CD4-positive, alpha-beta T cell (primary cell): ENCODE measurements at regions not wholly inside any gene's neighbourhood (a gene's known extent, or its start where the extent isn't known, plus 50 kb on each side); places are given as distances from the start of the nearest gene placed in this dataset.

Experiments used
- ATAC-seq: fragments of 200-7000 bp; cut with Tn5 transposase; one replicate; pipeline ENCODE4 v1.10.0; 2022; ENCODE audit warnings: mild to moderate bottlenecking; ENCODE audit not compliant: poor library complexity
- CTCF ChIA-PET: fragments of 350-600 bp; sonication (Branson Sonifier 250); formaldehyde crosslinking; loops from one replicate; lab custom pipeline; 2021; ENCODE audit warnings: antibody characterized with exemption, inconsistent platforms; lab: Charles Lee
- POLR2A ChIA-PET: fragments of 350-600 bp; sonication (Branson Sonifier 250); formaldehyde crosslinking; loops from one replicate; lab custom pipeline; 2021; ENCODE audit warnings: antibody characterized with exemption, inconsistent platforms; lab: Charles Lee
- DNase-seq, 14 experiments: peaks; one replicate each; pipeline ENCODE4 v3.0.0-alpha.2; 2013 to 2020; ENCODE audit warnings: mixed read lengths in 2 of 14
- H3K27ac ChIP-seq, 2 donors: one replicate each; pipeline versions ENCODE4 v1.5.1 to v1.7.0; 2013; ENCODE audit warnings: low read length in 2 of 2, low read depth in 1 of 2, mild to moderate bottlenecking in 1 of 2
- H3K27me3 ChIP-seq, 2 experiments: 1 replicate in 1 of 2; 2 replicates in 1 of 2; pipeline versions ENCODE4 v1.6.1 to v1.7.0; 2013; ENCODE audit warnings: low read length in 2 of 2, control low read depth in 1 of 2, mild to moderate bottlenecking in 1 of 2, moderate library complexity in 1 of 2; ENCODE audit not compliant: insufficient read depth in 2 of 2, control insufficient read depth in 1 of 2
- H3K36me3 ChIP-seq: one replicate; pipeline ENCODE4 v1.6.1; 2013; ENCODE audit warnings: low read length, control low read depth; ENCODE audit not compliant: insufficient read depth
- H3K4me1 ChIP-seq: one replicate; pipeline ENCODE4 v1.6.1; 2013; ENCODE audit warnings: low read length, control low read depth; ENCODE audit not compliant: insufficient read depth
- H3K4me3 ChIP-seq: one replicate; pipeline ENCODE4 v1.5.1; 2013; ENCODE audit warnings: mild to moderate bottlenecking, low read length, moderate library complexity
- H3K9me3 ChIP-seq, 2 experiments: 1 replicate in 1 of 2; 2 replicates in 1 of 2; pipeline versions ENCODE4 v1.6.1 to v1.7.0; 2013; ENCODE audit warnings: low read length in 2 of 2, mild to moderate bottlenecking in 2 of 2, control low read depth in 1 of 2, moderate library complexity in 1 of 2; ENCODE audit not compliant: control insufficient read depth in 1 of 2, insufficient read depth in 1 of 2
- H3K27ac Mint-ChIP-seq: one replicate; pipeline ENCODE4 v1.8.0; 2020; ENCODE audit warnings: mixed read lengths
- H3K27me3 Mint-ChIP-seq: one replicate; pipeline ENCODE4 v1.8.0; 2021; ENCODE audit warnings: mixed read lengths
- H3K36me3 Mint-ChIP-seq: one replicate; pipeline ENCODE4 v1.8.0; 2021; ENCODE audit warnings: low read depth, mixed read lengths
- H3K4me1 Mint-ChIP-seq: one replicate; pipeline ENCODE4 v1.8.0; 2021; ENCODE audit warnings: low read depth, mixed read lengths
- H3K4me3 Mint-ChIP-seq: one replicate; pipeline ENCODE4 v1.8.0; 2020; ENCODE audit warnings: mild to moderate bottlenecking, mixed read lengths
- H3K9me3 Mint-ChIP-seq: one replicate; pipeline ENCODE4 v1.8.0; 2020; ENCODE audit warnings: mixed read lengths
- intact Hi-C, 2 experiments: fragments of 100-400 bp; cut with DNase I in 1 of 2; cut with micrococcal nuclease in 1 of 2; formaldehyde crosslinking; loops; one replicate each; pipeline versions ENCODE4 v1.15.1 to v1.9.0; 2023 to 2025; cut with DNase I, micrococcal nuclease
- TF ChIP-seq, protein P1 (sequence below): fragments of 200-600 bp; IDR thresholded peaks from one replicate; pipeline ENCODE4 v1.8.0; 2022; ENCODE audit warnings: antibody characterized with exemption, mild to moderate bottlenecking

DNA sequence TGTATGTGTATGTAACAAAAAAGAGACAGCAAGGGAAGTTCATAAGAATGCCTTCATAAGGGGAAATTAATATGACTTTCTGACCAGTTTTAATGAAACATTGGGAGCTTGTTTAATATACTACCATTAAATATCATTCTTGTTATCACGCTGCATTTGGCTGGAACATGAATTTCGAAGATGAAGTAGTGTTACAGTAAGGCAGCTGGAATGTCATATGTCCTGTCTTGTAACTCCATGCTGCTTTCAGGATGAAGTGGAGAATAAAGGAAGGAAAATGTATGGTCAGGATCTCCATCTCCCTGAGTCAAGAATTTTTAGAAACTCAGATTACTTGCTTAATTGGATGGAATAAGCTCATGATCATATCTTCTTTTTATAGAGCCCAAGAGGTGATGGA lies 61.5 kb upstream of the DMAC1 start:
- ChIA-PET CTCF (no interaction called here), POLR2A (no interaction called here)
- H3K4me1 Mint-ChIP-seq, result no peaks in the 10 kb centered on the region
- no peak overlapping the region for H3K27ac Mint-ChIP-seq
- Histone ChIP-seq H3K27me3 (no peaks in the 10 kb centered on the region), H3K4me3 (no peak overlapping the region), H3K9me3 (no peaks in the 10 kb centered on the region), H3K27ac (no peak overlapping the region), H3K4me1 (no peaks in the 10 kb centered on the region), H3K36me3 (no peaks in the 10 kb centered on the region)
- ATAC-seq (no peak), DNase-seq (no peak)
- no peaks in the 10 kb centered on the region for H3K36me3 Mint-ChIP-seq
- TF ChIP-seq, protein P1, sequence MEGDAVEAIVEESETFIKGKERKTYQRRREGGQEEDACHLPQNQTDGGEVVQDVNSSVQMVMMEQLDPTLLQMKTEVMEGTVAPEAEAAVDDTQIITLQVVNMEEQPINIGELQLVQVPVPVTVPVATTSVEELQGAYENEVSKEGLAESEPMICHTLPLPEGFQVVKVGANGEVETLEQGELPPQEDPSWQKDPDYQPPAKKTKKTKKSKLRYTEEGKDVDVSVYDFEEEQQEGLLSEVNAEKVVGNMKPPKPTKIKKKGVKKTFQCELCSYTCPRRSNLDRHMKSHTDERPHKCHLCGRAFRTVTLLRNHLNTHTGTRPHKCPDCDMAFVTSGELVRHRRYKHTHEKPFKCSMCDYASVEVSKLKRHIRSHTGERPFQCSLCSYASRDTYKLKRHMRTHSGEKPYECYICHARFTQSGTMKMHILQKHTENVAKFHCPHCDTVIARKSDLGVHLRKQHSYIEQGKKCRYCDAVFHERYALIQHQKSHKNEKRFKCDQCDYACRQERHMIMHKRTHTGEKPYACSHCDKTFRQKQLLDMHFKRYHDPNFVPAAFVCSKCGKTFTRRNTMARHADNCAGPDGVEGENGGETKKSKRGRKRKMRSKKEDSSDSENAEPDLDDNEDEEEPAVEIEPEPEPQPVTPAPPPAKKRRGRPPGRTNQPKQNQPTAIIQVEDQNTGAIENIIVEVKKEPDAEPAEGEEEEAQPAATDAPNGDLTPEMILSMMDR, result no peak
- H3K9me3 Mint-ChIP-seq, result no peaks in the 10 kb centered on the region
- intact Hi-C loops, result no loop called here
- H3K4me3 Mint-ChIP-seq, result no peak overlapping the region
- H3K27me3 Mint-ChIP-seq, result no peaks in the 10 kb centered on the region

GRCh38 chr9:7860335-7860709 lies 60.7 kb upstream of the DMAC1 start:
- Histone ChIP-seq H3K9me3 (no peaks in the 10 kb centered on the region), H3K4me3 (no peak overlapping the region), H3K4me1 (no peaks in the 10 kb centered on the region), H3K27ac (no peak overlapping the region), H3K27me3 (no peaks in the 10 kb centered on the region), H3K36me3 (no peaks in the 10 kb centered on the region)
- H3K27ac Mint-ChIP-seq, result no peak overlapping the region
- ChIA-PET CTCF (no interaction called here), POLR2A (no interaction called here)
- intact Hi-C loops, result no loop called here
- H3K36me3 Mint-ChIP-seq, result no peaks in the 10 kb centered on the region
- TF ChIP-seq, protein P1, result no peak
- no peak overlapping the region for H3K4me3 Mint-ChIP-seq
- H3K27me3 Mint-ChIP-seq, result no peaks in the 10 kb centered on the region
- no peaks in the 10 kb centered on the region for H3K9me3 Mint-ChIP-seq
- no peak for ATAC-seq
- no peaks in the 10 kb centered on the region for H3K4me1 Mint-ChIP-seq
- no peak for DNase-seq

GRCh38 chr9:7859701-7860334 lies 60.2 kb upstream of the DMAC1 start:
- TF ChIP-seq, protein P1, result no peak
- no peak overlapping the region for H3K27ac ChIP-seq
- CTCF ChIA-PET, result no interaction called here
- H3K27me3 Mint-ChIP-seq, result no peaks in the 10 kb centered on the region
- no peak overlapping the region for H3K4me3 ChIP-seq
- no peak overlapping the region for H3K4me3 Mint-ChIP-seq
- POLR2A ChIA-PET, result no interaction called here
- no peaks in the 10 kb centered on the region for H3K36me3 Mint-ChIP-seq
- no peaks in the 10 kb centered on the region for H3K27me3 ChIP-seq
- no peak overlapping the region for H3K27ac Mint-ChIP-seq
- H3K4me1 Mint-ChIP-seq, result no peaks in the 10 kb centered on the region
- H3K4me1 ChIP-seq, result no peaks in the 10 kb centered on the region
- DNase-seq, result no peak
- intact Hi-C loops, result no loop called here
- H3K36me3 ChIP-seq, result no peaks in the 10 kb centered on the region
- no peaks in the 10 kb centered on the region for H3K9me3 Mint-ChIP-seq
- H3K9me3 ChIP-seq, result no peaks in the 10 kb centered on the region
- no peak for ATAC-seq
